ENCODE measurements at regions not wholly inside any gene's neighbourhood (a gene's known extent, or its start where the extent isn't known, plus 50 kb on each side); places are given as distances from the start of the nearest gene placed in this dataset.
"Not testable (repeated sequence)": the region's sequence is repeated elsewhere in the genome, so short reads cannot be mapped to it uniquely, and the experiment has no call there.

DNA sequence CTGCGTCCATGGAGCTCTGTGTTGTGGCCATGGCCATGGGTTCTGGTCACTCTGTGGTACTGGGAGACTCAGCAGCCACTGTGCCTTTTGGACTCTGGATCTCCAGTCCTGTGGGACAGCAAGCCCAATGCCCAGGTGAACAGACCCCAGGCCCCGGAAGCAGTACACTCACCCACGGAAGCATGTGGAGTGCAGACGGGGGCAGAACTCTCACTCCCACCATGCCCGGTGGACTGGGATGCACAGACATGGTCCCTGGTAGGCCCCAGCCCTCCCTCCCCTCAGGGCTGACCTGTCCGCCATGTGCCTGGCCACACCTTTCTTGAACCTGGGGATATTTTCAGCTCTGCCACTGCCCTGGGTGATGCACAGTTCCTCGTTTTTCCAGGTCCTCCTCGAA, 163.3 kb downstream of the URI1 start:
- DNase-seq = no peak

DNA sequence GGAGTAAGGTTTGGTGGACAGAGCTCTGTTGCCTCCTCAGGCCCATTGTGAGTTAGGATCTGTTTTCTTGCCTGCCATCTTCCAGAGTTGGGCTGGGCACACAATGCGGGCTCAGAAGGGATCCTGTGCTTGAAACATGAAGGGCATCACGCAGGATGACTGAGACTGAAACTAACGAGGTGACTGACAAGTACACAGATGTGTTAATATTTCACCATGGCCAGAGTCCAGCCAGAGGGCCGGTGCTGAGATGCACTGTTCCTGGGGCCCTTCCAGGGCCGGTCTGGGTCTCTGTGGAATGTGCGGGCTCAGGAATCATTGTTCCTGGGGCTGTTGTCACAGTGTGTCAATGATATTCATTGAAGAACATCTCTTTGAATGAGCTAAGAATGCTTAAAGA, 163.7 kb downstream of the URI1 start:
- DNase-seq = no peak

DNA sequence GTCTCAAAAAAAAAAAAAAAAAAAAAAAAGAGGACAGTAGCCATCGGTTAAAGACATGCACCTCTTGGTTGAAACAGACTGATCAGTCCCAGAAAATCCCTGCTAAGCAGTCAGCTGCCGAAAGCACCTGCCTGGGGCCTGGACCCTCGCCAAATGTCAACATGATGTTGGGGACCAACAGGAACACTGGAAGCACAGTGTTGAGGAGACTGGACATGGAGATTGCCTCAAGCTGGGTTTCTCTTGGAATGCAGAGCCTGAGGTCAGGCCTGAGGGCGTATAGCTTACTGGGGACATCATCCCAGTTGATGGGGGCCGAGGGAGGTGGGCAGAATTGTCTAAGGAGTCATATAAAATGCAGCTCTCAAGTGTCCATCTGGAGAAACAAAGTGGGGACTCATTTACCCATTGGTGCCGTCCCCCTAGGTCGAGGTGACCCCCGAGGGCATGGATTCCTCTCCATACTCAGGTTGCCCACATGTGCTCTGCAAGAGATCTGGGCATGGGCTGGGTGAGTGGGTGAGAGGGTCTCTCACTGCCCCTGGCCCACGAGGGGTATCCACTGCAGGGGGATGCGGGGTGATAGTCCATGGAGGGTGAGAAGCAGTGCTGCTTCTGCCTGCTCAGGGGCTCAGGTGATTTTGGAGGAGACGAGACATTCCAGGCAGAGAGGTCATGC, 164.5 kb downstream of the URI1 start:
- DNase-seq = no peak

DNA sequence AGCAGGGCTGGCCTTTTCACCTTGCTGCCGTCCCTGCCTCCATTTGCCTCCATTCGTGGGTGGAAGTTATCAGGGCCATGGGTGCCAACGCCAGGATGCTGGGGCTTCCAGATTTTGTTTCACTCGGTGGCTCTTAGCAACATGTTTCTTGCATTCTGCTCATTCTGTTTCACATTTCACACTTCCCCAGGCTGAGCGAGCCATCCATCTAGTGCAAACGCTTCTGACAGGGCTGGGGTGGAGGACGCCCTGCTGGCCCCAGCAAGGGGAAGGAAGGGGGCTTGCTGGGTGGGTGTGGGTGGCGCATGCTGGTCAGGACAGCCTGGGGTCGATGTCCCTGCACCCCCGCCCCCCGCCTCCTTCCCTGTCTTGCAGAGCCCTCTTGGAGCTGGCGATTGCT, 165.2 kb downstream of the URI1 start:
- no peak for DNase-seq

DNA sequence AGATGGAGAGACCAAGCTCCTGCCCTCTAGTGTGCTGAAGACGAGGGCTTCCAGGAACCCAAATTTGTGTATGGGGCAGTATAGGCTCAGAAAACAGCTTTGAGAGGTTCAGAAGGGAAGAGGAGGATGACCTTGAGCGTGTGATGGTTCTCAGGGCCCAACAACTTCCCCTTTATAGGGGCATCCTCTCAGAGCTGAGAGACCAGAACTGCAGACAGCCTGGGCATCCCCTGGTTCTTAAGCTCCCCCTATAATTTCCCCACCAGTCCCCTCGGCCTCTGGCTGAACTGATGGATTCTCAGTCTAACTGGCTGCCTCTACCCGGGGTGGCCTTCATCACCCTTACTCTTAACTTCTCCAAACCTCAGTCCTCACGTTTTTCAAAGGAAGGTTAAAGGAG, 167.5 kb downstream of the URI1 start:
- no peak for DNase-seq

DNA sequence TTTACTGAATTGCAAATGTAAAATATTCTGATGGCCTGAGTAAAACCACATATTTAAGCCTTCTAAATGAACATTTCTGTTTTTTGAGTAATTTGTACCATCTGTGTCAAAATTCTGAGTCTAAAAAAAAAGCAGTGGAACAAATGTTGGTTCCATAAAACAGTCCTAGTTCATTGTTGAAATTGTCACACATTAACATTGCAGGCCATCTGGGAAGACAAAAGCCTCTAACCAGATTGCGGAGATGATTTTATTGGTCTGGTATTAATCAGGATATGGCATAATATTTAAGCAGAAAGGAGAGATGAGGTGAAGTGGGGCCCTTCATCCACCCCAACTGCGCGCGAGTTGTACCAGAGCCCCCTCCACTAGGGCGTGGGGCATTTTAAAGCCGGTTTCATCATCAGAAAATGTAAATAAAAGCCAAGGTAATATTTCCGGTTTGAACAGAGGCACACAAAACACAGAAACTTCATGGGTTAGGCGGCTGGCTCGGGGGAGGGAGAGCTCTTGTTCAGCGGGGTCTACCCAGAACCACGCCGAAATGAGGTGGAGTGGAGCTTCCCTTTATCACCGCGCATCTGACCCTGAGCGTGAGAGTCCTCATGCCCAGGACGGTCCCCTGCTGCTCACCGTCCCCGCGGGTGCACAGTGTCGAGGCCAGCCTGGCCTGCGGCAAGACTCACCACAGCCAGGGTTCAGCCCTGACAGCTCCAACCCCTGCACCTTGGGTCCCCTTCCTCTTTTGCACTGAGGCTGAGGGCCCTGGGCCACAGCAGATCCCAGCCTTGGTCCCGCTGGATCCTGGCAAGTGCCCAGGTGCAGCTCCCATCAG, 169.2 kb downstream of the URI1 start:
- DNase-seq = no peak

DNA sequence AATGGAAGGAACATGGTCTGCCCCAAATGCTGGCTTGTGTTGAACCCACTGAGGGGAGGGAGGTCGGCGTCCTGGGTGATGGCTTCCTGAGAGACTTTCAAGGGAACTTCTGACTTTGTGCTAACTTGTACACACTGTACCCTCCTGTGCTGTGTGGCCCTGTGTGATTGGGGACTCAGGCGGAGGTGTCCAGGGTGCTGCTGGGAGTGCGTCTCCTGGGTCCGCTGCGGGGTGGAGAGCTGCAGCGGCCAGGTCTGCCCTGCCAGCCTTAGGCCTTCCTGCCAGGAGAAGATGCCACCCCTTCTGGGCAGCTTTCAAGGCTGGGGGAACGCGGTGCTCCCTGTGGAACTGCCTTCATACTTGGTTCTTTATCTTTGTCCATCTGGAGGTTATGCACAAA, 170.1 kb downstream of the URI1 start:
- no peak for DNase-seq

DNA sequence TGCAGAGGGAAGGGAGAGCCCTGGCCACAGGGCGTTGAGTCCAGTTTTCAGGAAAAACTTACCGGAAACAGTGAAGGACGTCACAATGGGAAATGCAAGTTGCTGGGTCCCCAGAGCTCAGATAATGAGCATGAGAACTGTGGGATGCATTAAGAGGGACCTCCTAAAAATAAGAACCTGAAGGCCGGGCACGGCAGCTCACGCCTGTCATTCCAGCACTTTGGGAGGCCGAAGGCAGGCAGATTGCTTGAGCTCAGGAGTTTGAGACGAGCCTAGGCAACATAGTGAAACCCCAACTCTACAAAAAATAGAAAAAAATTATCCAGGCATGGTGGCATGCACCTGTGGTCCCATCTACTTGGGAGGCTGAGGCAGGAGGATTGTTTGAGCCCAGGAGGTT, 170.6 kb downstream of the URI1 start:
- DNase-seq = no peak

DNA sequence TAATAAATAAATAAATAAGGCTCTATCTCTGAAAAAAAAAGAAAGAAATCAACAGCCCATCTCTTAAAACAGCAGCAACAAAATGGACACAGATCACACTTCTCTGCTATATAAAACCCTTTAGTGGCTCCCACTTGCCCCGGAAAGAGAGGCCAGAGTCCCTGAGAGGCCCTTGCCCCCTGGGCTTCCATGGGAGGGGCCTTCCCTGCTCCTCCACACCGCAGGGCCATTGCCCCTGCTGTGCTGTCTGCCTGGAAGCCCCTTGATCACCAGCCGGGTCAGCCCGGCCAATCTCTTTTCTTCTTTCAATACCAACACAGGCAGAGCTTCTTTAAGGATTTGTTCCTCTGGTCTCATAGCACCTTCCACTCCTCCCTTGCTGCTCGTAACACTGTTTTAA, 171.1 kb downstream of the URI1 start:
- no peak for DNase-seq

DNA sequence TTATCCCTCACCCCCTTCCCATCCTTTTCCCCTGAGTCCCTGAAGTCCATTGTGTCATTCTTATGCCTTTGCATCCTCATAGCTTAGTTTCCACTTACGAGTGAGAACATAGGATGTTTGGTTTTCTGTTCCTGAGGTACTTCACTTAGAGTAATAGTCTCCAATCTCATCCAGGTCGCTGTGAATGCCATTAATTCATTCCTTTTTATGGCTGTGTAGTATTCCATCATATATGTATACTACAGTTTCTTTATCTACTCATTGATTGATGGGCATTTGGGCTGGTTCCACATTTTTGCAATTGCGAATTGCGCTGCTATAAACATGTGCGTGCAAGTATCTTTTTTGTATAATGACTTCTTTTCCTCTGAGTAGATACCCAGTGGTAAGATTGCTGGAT, 172.1 kb downstream of the URI1 start:
- not testable (repeated sequence) for DNase-seq

DNA sequence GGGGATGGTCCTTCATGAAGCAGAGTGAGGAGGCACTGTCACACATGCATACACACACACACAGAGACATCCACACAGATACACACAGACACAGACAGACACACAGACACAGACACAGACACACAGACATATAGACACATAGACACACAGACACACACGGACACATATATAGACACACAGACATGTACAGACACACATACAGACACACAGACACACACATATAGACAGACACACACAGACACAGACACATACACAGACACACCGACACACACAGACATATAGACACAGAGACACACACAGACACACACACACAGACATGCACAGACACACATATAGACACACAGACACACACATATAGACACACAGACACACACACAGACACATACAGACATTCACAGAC, 173.9 kb downstream of the URI1 start:
- no peak for DNase-seq

DNA sequence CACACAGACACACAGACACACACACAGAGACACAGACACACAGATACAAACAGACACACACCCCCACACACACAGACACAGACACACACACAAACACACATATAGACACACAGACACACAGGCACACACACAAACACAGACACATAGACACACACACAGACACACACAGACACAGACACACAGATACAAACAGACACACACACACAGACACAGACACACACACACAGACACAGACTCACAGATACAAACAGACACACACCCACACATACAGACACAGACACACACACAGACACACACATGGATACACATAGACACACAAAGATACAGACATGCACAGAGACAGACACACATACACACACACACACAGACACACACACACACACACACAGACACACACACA, 174.5 kb downstream of the URI1 start:
- DNase-seq = no peak

DNA sequence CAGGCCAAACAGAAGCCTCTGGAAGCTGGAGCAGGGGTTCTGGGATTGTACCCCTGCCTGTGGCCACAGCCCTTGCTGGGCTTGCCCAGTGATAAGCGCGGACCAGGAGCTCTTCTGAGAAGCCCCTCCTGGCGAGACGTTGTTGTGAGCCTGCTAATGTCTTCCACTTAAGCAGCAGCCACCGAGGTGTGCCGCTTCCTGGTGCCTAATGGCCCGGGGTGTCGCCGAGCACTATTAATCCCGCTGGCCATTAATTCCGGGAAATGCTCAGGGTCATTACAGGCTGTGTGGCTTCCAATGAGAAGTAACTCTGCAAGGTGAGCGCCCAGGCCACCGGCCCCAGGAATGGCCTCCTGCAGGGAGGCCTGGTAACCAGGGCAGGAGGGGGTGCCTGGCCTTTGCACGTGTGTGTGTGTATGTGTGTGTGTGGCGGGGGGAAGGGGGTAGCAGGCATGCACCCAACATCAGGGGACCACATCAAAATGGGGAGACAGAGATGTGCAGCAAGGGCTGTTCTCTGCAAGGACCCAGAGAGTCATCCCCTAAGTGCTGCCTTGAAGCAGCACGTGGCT, 175.0 kb downstream of the URI1 start:
- DNase-seq = no peak

DNA sequence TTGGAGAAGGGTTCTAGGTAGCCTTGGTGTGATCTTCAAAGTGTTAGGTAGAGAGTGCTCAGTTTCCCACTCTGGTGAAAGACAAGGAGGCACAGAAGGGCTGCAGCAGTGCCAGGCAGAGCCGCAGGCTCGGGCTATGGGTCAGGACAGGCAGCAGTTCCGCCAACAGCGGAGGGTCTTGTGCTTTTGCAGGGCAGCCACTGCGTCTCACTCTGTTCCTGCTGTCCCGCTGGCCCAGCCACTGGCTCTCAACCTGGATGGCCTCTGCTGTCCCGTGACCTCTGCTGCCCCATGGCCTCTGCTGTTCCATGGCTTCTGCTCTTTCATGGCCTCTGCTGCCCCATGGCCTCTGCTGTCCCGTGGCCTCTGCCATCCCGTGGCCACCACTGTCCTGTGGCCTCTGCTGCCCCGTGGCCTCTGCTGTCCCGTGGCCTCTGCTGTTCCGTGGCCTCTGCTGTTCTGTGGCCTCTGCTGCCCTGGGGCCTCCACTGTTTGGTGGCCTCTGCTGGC, 175.7 kb downstream of the URI1 start:
- DNase-seq = no peak

DNA sequence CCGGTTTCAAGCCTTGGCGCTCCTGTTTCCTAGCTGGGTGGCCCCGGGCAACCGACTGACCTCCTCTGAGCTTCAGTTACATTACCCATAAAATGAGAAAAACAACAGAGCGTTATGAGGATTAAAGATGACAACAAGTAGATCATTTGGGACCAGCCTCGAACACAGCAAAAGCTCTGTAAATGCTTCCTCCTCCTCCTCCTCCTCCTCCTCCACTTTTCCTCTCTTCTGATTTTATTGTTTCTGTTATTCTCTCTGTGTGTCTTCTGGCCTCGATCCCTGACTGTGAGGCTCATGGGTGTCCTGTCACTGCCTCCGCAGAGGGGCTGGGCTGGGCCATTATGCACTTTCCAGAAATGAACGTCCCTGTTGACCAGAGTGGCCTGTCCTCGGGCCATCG, 176.2 kb downstream of the URI1 start:
- no peak for DNase-seq

DNA sequence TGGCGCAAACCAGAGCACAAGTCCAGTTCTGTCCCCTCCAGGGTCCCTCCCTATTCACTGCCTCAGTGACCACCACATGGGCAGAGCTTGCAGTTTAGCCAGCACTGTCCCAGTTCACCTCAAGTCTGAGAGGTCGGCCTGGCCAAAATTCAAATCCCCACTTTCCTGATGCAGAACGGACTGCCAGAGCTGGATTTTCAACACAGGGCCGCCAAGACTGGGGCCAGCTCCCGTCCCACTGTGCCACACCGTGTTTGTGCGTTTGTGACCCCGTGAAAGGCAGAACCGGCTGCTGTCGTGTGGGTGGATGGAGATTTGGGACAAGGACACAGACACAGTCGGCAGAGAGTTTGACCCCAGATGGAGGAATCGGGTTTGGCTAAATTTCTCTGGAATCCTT, 176.7 kb downstream of the URI1 start:
- DNase-seq = no peak

DNA sequence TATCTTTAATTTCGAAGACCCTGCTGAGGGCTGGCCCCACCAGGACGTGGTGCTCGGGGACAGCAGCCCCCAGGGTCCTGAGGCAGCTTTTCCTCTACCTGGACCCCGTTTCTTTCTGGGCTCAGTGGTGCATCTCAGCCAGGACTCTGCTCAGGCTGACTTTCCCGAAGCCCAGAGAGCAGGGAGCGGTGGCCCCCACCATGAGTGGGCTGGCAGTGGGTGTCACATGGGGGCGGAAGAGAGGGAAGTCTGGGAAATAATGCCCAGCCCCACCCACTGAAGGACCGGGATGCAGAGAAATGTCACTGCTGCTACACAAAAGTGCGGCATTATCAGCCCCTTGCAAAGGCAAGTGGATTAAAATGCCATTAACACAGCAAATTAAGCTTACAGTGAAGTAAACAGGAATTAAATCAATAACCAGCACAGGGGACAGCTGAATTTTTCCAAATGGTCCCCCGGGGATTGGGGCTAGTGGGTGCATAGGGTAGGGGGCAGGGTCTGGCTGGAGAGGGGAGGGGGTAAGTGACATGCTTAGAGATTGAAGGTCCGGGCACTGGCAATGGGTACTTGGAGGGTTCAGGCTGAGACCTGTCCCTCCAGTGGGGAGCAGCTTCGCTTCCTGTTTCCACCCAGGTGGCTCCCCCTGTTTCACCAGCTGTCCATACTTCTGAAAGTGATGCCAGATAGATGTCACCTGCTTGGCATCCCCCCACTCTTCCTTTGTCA, 177.3 kb downstream of the URI1 start:
- no peak for DNase-seq

DNA sequence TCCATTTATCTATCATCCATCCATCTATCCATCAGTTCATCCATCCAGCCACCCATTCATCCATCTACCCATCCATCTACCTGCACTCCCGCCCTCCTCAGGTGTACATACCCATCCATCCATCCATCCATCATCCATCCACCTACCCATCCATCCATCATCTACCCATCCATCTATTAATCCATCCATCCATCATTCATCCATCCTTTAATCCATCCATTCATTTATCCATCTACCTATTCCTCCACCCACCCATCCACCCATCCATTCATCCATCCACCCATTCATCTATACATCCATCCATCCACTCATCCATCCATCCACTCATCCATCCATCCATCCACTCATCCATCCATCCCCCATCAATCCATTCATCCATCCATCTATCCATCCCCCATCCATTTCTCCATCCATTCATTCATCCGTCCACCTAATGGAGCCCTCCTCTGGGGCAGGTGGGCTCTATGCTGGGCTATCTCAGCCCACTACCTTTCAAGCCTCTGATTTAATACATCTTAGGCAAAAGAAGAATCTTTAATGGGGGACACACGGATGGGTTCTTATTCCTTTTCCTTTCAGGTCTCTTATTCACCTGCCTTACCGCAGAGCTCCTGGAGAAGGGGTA, 178.9 kb downstream of the URI1 start:
- DNase-seq = no peak

DNA sequence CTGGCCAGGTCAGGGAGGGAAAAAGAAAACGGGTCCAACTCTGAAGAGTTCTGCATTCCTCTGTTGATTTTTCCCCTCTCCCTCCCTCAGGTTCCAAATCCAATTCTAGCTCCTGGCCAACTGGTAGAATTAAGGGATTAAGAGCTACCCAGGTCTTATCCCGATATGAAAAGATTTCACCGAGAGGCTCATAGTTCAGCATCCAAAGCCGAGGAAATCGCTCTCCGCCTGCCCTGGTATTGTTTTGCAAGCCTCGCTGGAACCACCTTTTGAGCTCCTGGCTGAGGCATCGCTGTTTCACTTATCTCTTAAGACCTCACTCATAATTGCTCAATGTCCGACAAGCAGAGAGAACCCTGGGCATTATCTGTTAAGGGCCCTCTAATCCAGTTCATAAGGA, 180.4 kb downstream of the URI1 start:
- no peak for DNase-seq

DNA sequence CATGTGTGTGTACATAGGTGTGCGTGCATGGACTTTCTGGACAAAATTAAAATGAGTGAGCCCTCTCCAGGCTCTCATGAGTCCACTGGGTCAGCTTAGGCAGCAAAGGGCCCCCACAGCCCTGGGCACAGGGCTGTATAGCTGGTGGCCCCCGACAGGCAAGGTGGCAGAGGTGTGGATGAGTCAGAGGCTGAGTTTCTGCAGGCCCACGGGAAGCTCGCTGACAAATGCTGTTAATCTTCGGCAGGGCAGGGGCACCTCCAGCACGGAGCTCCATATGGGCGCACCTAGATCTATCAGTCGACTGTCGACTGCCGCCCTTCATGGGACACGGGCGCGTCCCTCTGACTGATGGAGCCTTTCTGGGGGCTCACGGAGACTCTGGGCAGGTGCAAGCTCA, 181.1 kb downstream of the URI1 start:
- DNase-seq = no peak

DNA sequence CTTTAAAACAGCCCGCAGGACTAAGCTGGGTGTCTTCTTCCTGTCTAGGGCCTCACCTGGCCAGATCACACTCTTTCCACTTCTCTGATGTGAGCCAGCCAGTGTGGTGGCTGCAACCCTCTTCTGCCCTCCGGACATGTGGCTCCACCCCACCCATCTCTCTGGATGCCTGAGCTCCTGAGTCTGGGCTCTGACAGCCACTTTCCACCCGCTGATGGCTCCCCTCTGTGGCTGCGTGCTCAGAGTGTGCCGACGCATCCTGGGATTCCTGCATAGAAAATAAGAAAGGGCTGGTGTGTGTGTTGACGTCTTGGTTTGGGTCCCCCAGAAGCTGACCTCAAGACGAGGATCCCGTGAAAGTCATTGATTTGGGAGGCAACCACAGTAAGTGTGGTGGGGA, 181.6 kb downstream of the URI1 start:
- DNase-seq = no peak

DNA sequence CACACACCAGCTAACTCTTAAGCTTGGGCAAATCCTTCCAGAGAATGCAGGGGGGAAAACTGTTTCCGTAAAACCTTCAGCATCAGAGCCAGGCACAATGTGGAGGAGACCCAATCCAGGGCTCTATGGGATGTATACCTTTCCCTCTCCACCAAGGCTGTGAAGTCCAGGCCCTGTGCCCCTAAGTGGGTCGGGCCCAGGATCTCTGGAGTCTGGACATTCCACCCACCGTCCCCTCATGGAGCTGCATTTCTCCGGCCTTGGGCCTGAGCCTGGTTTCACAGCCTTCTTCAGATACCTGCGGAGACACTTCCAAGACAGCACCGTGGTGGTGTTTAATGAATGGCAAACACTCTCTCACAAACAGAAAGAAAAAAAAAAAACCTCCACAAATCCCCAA, 186.2 kb downstream of the URI1 start:
- no peak for DNase-seq

All from SHP77 treated with DMSO at 0.1 percent for 48 hours (cell line).